ENCODE measurements at regions not wholly inside any gene's neighbourhood (a gene's known extent, or its start where the extent isn't known, plus 50 kb on each side); places are given as distances from the start of the nearest gene placed in this dataset.

- WGBS, 2 donors: 61 to 65% methylated on average over 4 of the region's 4 CpGs
- Histone ChIP-seq H3K36me3 (replicated peaks in 1 of 2; ENCODE audit: insufficient read depth in 1 of 2, low read depth in 2 of 2) (no peaks in the 10 kb centered on the region), H3K27me3 (no peaks in the 10 kb centered on the region), H3K4me3 (no peak overlapping the region), H3K9me3 (no peaks in the 10 kb centered on the region), H3K27ac (no peak overlapping the region), H3K4me1 (no peaks in the 10 kb centered on the region)
- DNase-seq: no peak
- no peak for TF ChIP-seq POLR2A (IDR thresholded peaks at IDR 0.05)
- TF ChIP-seq CTCF (IDR thresholded peaks at IDR 0.05): no peak
- intact Hi-C loops (cut with DNase I): no loop called here
- ATAC-seq: no peak
These were observed 280.0 kb upstream of the SOX2 start for GRCh38 chr3:181431748-181432147.

- Histone ChIP-seq H3K4me1 (no peaks in the 10 kb centered on the region), H3K27me3 (no peaks in the 10 kb centered on the region), H3K4me3 (no peak overlapping the region), H3K27ac (no peak overlapping the region), H3K9me3 (no peaks in the 10 kb centered on the region), H3K36me3 (replicated peaks in 1 of 2; ENCODE audit: insufficient read depth in 1 of 2, low read depth in 2 of 2) (no peaks in the 10 kb centered on the region)
- TF ChIP-seq POLR2A (IDR thresholded peaks at IDR 0.05): no peak
- no peak for TF ChIP-seq CTCF (IDR thresholded peaks at IDR 0.05)
- DNase-seq (no peak), ATAC-seq (no peak)
- intact Hi-C loops (cut with DNase I): no loop called here
- 23 to 31% methylated on average over 3 of the region's 3 CpGs for WGBS, 2 donors
These were observed 286.7 kb upstream of the SOX2 start for GRCh38 chr3:181425074-181425473.

DNA sequence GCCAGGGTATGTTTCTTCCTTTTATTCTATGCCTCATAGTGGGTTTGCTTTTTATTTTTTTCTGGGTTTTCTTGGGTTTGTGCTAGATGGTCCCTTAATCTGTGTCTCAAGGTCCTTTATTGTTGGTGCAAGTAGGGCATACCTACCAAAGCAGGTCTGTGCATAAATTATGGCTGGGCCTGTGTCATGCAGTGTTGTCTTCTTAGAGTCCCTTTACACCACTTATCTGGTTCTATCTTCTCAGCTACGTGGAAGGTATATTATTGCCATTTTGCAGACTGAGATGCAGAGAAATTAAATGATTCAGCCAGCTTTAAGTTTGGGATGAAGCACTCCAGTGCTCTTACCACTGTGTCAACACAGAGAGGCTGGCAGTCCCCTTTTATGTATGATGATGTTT lies 293.5 kb upstream of the SOX2 start:
- Histone ChIP-seq H3K4me3 (no peak overlapping the region), H3K27ac (no peak overlapping the region), H3K4me1 (no peaks in the 10 kb centered on the region), H3K27me3 (no peaks in the 10 kb centered on the region), H3K36me3 (replicated peaks in 1 of 2; ENCODE audit: insufficient read depth in 1 of 2, low read depth in 2 of 2) (no peaks in the 10 kb centered on the region), H3K9me3 (no peaks in the 10 kb centered on the region)
- ATAC-seq (no peak), DNase-seq (no peak)
- intact Hi-C loops (cut with DNase I): no loop called here
- 8 to 29% methylated on average over 1 of the region's 1 CpG for whole genome bisulfite sequencing, 2 donors
- TF ChIP-seq CTCF (IDR thresholded peaks at IDR 0.05) (no peak), POLR2A (IDR thresholded peaks at IDR 0.05) (no peak)

GRCh38 chr3:181417748-181418147 lies 294.0 kb upstream of the SOX2 start:
- no peak for ATAC-seq
- intact Hi-C loops (cut with DNase I): no loop called here
- no peaks in the 10 kb centered on the region for H3K9me3 ChIP-seq
- DNase-seq: no peak
- H3K36me3 ChIP-seq (replicated peaks in 1 of 2; ENCODE audit: insufficient read depth in 1 of 2, low read depth in 2 of 2): no peaks in the 10 kb centered on the region
- H3K27ac ChIP-seq: no peak overlapping the region
- H3K27me3 ChIP-seq: no peaks in the 10 kb centered on the region
- no peaks in the 10 kb centered on the region for H3K4me1 ChIP-seq
- 22 to 23% methylated on average over 8 of the region's 8 CpGs for WGBS, 2 donors
- no peak overlapping the region for H3K4me3 ChIP-seq
- TF ChIP-seq CTCF (IDR thresholded peaks at IDR 0.05): no peak
- no peak for TF ChIP-seq POLR2A (IDR thresholded peaks at IDR 0.05)

- WGBS, 2 donors: 85 to 89% methylated on average over 4 of the region's 4 CpGs
- no peaks in the 10 kb centered on the region for H3K4me1 ChIP-seq
- TF ChIP-seq CTCF (IDR thresholded peaks at IDR 0.05) (no peak), POLR2A (IDR thresholded peaks at IDR 0.05) (no peak)
- DNase-seq (no peak), ATAC-seq (no peak)
- H3K36me3 ChIP-seq (replicated peaks in 1 of 2; ENCODE audit: insufficient read depth in 1 of 2, low read depth in 2 of 2): no peaks in the 10 kb centered on the region
- H3K27ac ChIP-seq: no peak overlapping the region
- intact Hi-C loops (cut with DNase I): no loop called here
- H3K4me3 ChIP-seq: no peak overlapping the region
- H3K27me3 ChIP-seq: no peaks in the 10 kb centered on the region
- no peaks in the 10 kb centered on the region for H3K9me3 ChIP-seq
These were observed 300.9 kb upstream of the SOX2 start for GRCh38 chr3:181410870-181411269.

All from body of pancreas (tissue), 4 donors.